IMR-90 (cell line): ENCODE measurements at regions not wholly inside any gene's neighbourhood (a gene's known extent, or its start where the extent isn't known, plus 50 kb on each side); places are given as distances from the start of the nearest gene placed in this dataset.

Experiments
- ATAC-seq: fragments of 200-7000 bp; cut with Tn5 transposase; 2 replicates; pipeline ENCODE4 v1.9.1; 2020; ENCODE audit warnings: low read depth, mild to moderate bottlenecking, moderate library complexity
- BruUV-seq: library from RNA; stranded (reverse); fragments of 400-500 nt; replicated peaks from 2 replicates; lab custom pipeline; 2021; lab: Mats Ljungman, UMichigan
- CTCF ChIA-PET: fragments of 300-600 bp; formaldehyde crosslinking; extraction: SDS; loops from one replicate; lab custom pipeline; 2021; ENCODE audit warnings: antibody characterized with exemption; lab: Yijun Ruan, JAX
- POLR2A ChIA-PET: fragments of 300-600 bp; sonication (Branson Sonifier 250); formaldehyde crosslinking; loops from one replicate; lab custom pipeline; 2022; ENCODE audit warnings: antibody characterized with exemption; ENCODE audit not compliant: unreplicated experiment; lab: Charles Lee
- DNase-seq: peaks from one replicate; pipeline ENCODE4 v3.0.0; 2013
- H2AFZ ChIP-seq: replicated peaks from 2 replicates; pipeline ENCODE3; 2013; ENCODE audit warnings: low read length, mild to moderate bottlenecking; ENCODE audit not compliant: poor library complexity
- H2AK5ac ChIP-seq: 2 replicates; pipeline ENCODE4 v1.6.1; 2013; ENCODE audit warnings: low read depth, low read length, inconsistent platforms
- H2AK9ac ChIP-seq: replicated peaks from 2 replicates; pipeline ENCODE3; 2013; ENCODE audit warnings: mild to moderate bottlenecking, low read depth, low read length, moderate library complexity; ENCODE audit not compliant: poor library complexity
- H2BK120ac ChIP-seq: 2 replicates; pipeline ENCODE4 v1.6.1; 2013; ENCODE audit warnings: low read depth, low read length, inconsistent platforms
- H2BK15ac ChIP-seq: 3 replicates; pipeline ENCODE4 v1.6.1; 2013; ENCODE audit warnings: low read depth, low read length, inconsistent platforms
- H2BK20ac ChIP-seq: 2 replicates; pipeline ENCODE4 v1.6.1; 2013; ENCODE audit warnings: low read depth, mild to moderate bottlenecking, inconsistent platforms, low read length, moderate library complexity
- H2BK5ac ChIP-seq: 2 replicates; pipeline ENCODE4 v1.6.1; 2013; ENCODE audit warnings: mild to moderate bottlenecking, low read depth, low read length, inconsistent platforms; ENCODE audit not compliant: poor library complexity, severe bottlenecking
- H3K14ac ChIP-seq: replicated peaks from 2 replicates; pipeline ENCODE4 v1.6.1; 2013; ENCODE audit warnings: low read depth, low read length, inconsistent platforms
- H3K18ac ChIP-seq: 2 replicates; pipeline ENCODE4 v1.6.1; 2013; ENCODE audit warnings: low read depth, low read length, control low read depth
- H3K23ac ChIP-seq: 2 replicates; pipeline ENCODE4 v1.6.1; 2013; ENCODE audit warnings: low read depth, low read length, inconsistent platforms
- H3K27ac ChIP-seq: 2 replicates; pipeline ENCODE4 v1.5.1; 2013; ENCODE audit warnings: mild to moderate bottlenecking, control low read depth, low read length; ENCODE audit not compliant: insufficient read depth
- H3K27me3 ChIP-seq: 2 replicates; pipeline ENCODE4 v1.6.1; 2013; ENCODE audit warnings: low read length; ENCODE audit not compliant: control insufficient read depth, insufficient read depth
- H3K36me3 ChIP-seq: 2 replicates; pipeline ENCODE4 v1.6.1; 2013; ENCODE audit warnings: low read length, mixed read lengths; ENCODE audit not compliant: control insufficient read depth, insufficient read depth
- H3K4ac ChIP-seq: 2 replicates; pipeline ENCODE4 v1.6.1; 2013; ENCODE audit warnings: low read depth, low read length, inconsistent platforms
- H3K4me1 ChIP-seq: 2 replicates; pipeline ENCODE4 v1.6.1; 2013; ENCODE audit warnings: low read length, mixed read lengths; ENCODE audit not compliant: control insufficient read depth, insufficient read depth
- H3K4me2 ChIP-seq: 2 replicates; pipeline ENCODE4 v1.6.1; 2013; ENCODE audit warnings: low read depth, mild to moderate bottlenecking, control low read depth, low read length, moderate library complexity
- H3K4me3 ChIP-seq: 2 replicates; pipeline ENCODE4 v1.5.1; 2013; ENCODE audit warnings: low read depth, mild to moderate bottlenecking, control low read depth, low read length, moderate library complexity; ENCODE audit not compliant: insufficient read depth
- H3K56ac ChIP-seq: 2 replicates; pipeline ENCODE4 v1.6.1; 2013; ENCODE audit warnings: low read length, inconsistent platforms; ENCODE audit not compliant: insufficient read depth; ENCODE audit errors: extremely low read depth
- H3K79me1 ChIP-seq, 2 experiments: 2 replicates each; pipeline ENCODE4 v1.6.1; 2013; ENCODE audit warnings: low read length in 2 of 2, inconsistent platforms in 1 of 2, low read depth in 1 of 2
- H3K9ac ChIP-seq: 2 replicates; pipeline ENCODE4 v1.6.1; 2013; ENCODE audit warnings: low read depth, low read length, control low read depth
- H3K9me1 ChIP-seq: 2 replicates; pipeline ENCODE4 v1.6.1; 2013; ENCODE audit warnings: low read length, inconsistent platforms; ENCODE audit not compliant: insufficient read depth
- H3K9me3 ChIP-seq: 2 replicates; pipeline ENCODE4 v1.6.1; 2013; ENCODE audit warnings: low read length; ENCODE audit not compliant: control insufficient read depth, insufficient read depth
- H4K20me1 ChIP-seq: 2 replicates; pipeline ENCODE4 v1.6.1; 2013; ENCODE audit warnings: low read length, inconsistent platforms; ENCODE audit not compliant: insufficient read depth
- H4K5ac ChIP-seq: 2 replicates; pipeline ENCODE4 v1.6.1; 2013; ENCODE audit warnings: mild to moderate bottlenecking, low read depth, low read length, control low read depth
- H4K8ac ChIP-seq, 2 experiments: 2 replicates each; pipeline ENCODE4 v1.6.1; 2013; ENCODE audit warnings: low read depth in 2 of 2, low read length in 2 of 2, control low read depth in 1 of 2, inconsistent platforms in 1 of 2
- H4K91ac ChIP-seq: 2 replicates; pipeline ENCODE4 v1.6.1; 2013; ENCODE audit warnings: low read depth, low read length, inconsistent platforms; ENCODE audit not compliant: insufficient read depth
- BHLHE40 ChIP-seq: fragments of 150-350 bp; IDR thresholded peaks from 2 replicates; pipeline ENCODE4 v1.6.1; 2016; ENCODE audit warnings: mild to moderate bottlenecking, low read depth, low read length
- MAZ ChIP-seq: IDR thresholded peaks from 2 replicates; pipeline ENCODE4 v1.6.1; 2012; ENCODE audit warnings: low read depth, mild to moderate bottlenecking, low read length, improper control_type of control experiment, moderate library complexity, borderline replicate concordance
- RAD21 ChIP-seq: IDR thresholded peaks from 2 replicates; pipeline ENCODE4 v1.6.1; 2012; ENCODE audit warnings: low read length, improper control_type of control experiment
- RFX5 ChIP-seq: IDR thresholded peaks from 2 replicates; pipeline ENCODE4 v1.8.0; 2012; ENCODE audit warnings: low read depth, mild to moderate bottlenecking, low read length, moderate library complexity
- WGBS, 2 experiments: methylation state at CpG; one replicate each; pipeline versions ENCODE4 v1.1.5 to v1.1.7; 2013; ENCODE audit warnings: missing lambda C conversion rate in 2 of 2; ENCODE audit not compliant: insufficient read length in 1 of 2; ENCODE audit errors: extremely low coverage in 2 of 2; 5-methylcytosine and 5-hydroxymethylcytosine counted together
- dilution Hi-C: fragments of 300-500 bp; cut with HindIII; formaldehyde crosslinking; loops from one replicate; pipeline ENCODE4 v1.14.3; 2018; ENCODE audit warnings: low sequenced_read_pairs; ENCODE audit not compliant: unreplicated experiment
- in situ Hi-C: fragments of 300-500 bp; cut with MboI; formaldehyde crosslinking; loops from 3 replicates; pipeline ENCODE4 v1.14.3; 2019; ENCODE audit warnings: low sequenced_read_pairs, inconsistent platforms, mixed read lengths
- intact Hi-C: fragments of 100-400 bp; cut with micrococcal nuclease; formaldehyde crosslinking; loops from 2 replicates; pipeline ENCODE4 v1.10.0; 2022
- TF ChIP-seq, protein P1 (sequence below): fragments of 150-350 bp; IDR thresholded peaks from 2 replicates; pipeline ENCODE4 v1.6.1; 2017; ENCODE audit warnings: mild to moderate bottlenecking, antibody characterized with exemption, low read length, low read depth
- TF ChIP-seq, protein P2 (sequence below): conservative IDR thresholded peaks from 2 replicates; pipeline ENCODE4 v1.5.1; 2012; ENCODE audit warnings: mild to moderate bottlenecking, low read depth, low read length, improper control_type of control experiment

DNA sequence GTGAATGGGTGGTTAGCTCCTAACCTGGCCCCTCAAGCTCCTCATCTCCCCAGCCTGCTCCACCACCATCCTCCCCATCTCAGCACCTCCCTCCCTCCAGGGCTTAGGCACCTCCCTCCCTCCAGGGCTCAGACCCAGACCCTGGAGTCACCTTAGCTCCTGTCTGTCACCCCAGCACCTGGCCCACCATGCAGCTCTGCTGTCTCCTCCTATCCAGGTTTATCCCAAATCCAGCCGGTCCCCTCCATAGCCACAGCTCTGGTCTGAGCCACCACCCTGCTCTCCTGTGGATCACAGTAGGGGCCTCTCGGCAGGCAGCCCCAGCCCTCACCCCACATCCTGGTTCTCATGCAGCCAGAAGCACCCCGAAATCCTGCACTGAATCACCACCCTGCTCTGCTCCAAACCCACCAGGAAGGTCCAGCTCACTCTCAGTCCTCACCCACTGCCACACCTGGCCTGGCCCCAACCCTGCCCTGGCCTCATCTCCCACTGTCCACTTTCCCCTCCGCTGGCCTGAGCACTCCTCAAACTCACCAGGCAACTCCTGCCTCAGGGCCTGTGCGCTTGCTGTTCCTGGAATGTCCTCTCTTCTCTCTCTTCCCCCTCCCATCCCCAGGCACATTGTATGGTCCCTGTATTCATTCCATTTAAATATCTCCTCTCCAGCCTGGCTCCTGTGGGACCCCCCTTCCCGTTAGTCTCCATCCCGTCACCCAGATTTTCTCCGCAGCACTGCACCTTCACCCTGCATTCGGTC lies 62.6 kb downstream of the DIO3 start:
- Histone ChIP-seq H4K5ac (no peak overlapping the region), H2BK5ac (no peak overlapping the region), H3K4me1 (no peaks in the 10 kb centered on the region), H2AK9ac (no peak overlapping the region), H2BK120ac (no peak overlapping the region), H2BK20ac (no peak overlapping the region), H3K9ac (no peak overlapping the region), H2AFZ (no peak overlapping the region), H4K8ac (no peak overlapping the region), H3K27me3 (peaks cover 19% of the 10 kb centered on the region), H3K79me1 (no peaks in the 10 kb centered on the region), H3K23ac (no peak overlapping the region), H4K20me1 (no peaks in the 10 kb centered on the region), H3K4ac (no peak overlapping the region), H2AK5ac (no peak overlapping the region), H3K9me3 (no peaks in the 10 kb centered on the region), H3K4me2 (no peak overlapping the region), H3K27ac (no peak overlapping the region), H3K9me1 (no peaks in the 10 kb centered on the region), H3K56ac (no peak overlapping the region), H3K18ac (no peak overlapping the region), H2BK15ac (no peak overlapping the region), H3K4me3 (no peak overlapping the region), H4K91ac (no peak overlapping the region), H3K36me3 (no peaks in the 10 kb centered on the region), H3K14ac (no peak overlapping the region)
- no peak for DNase-seq
- CTCF ChIA-PET = no interaction called here
- BruUV-seq = no TSS peak
- intact Hi-C loops = no loop called here
- WGBS, 2 experiments = 72% methylated on average over 6 of the region's 9 CpGs; no CpG with 5 or more reads in 1 of the 2 experiments
- POLR2A ChIA-PET = no interaction called here
- dilution Hi-C loops = no loop called here
- TF ChIP-seq BHLHE40 (no peak), RFX5 (no peak), MAZ (no peak), RAD21 (no peak)
- TF ChIP-seq, protein P1, sequence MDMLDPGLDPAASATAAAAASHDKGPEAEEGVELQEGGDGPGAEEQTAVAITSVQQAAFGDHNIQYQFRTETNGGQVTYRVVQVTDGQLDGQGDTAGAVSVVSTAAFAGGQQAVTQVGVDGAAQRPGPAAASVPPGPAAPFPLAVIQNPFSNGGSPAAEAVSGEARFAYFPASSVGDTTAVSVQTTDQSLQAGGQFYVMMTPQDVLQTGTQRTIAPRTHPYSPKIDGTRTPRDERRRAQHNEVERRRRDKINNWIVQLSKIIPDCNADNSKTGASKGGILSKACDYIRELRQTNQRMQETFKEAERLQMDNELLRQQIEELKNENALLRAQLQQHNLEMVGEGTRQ = no peak
- TF ChIP-seq, protein P2, sequence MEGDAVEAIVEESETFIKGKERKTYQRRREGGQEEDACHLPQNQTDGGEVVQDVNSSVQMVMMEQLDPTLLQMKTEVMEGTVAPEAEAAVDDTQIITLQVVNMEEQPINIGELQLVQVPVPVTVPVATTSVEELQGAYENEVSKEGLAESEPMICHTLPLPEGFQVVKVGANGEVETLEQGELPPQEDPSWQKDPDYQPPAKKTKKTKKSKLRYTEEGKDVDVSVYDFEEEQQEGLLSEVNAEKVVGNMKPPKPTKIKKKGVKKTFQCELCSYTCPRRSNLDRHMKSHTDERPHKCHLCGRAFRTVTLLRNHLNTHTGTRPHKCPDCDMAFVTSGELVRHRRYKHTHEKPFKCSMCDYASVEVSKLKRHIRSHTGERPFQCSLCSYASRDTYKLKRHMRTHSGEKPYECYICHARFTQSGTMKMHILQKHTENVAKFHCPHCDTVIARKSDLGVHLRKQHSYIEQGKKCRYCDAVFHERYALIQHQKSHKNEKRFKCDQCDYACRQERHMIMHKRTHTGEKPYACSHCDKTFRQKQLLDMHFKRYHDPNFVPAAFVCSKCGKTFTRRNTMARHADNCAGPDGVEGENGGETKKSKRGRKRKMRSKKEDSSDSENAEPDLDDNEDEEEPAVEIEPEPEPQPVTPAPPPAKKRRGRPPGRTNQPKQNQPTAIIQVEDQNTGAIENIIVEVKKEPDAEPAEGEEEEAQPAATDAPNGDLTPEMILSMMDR = no peak
- in situ Hi-C loops = loop anchor here (10.0 kb wide), 1 partner anchor 1239 kb away; no protein-coding TSS in a partner anchor
- ATAC-seq = no peak
